HepG2 (cell line): ENCODE measurements at regions not wholly inside any gene's neighbourhood (a gene's known extent, or its start where the extent isn't known, plus 50 kb on each side); places are given as distances from the start of the nearest gene placed in this dataset.

Experiments used
- ATAC-seq: fragments of 200-7000 bp; cut with Tn5 transposase; 3 replicates; pipeline ENCODE4 v1.9.1; 2020; ENCODE audit warnings: mild to moderate bottlenecking, moderate library complexity
- BruUV-seq: library from RNA; stranded (reverse); fragments of 400-500 nt; replicated peaks from 2 replicates; lab custom pipeline; 2021; lab: Mats Ljungman, UMichigan
- CTCF ChIA-PET: fragments of 300-600 bp; formaldehyde crosslinking; extraction: SDS; loops from one replicate; lab custom pipeline; 2021; ENCODE audit warnings: low total read pairs, inconsistent platforms, low intra/inter-chr PET ratio; lab: Yijun Ruan, JAX
- POLR2A ChIA-PET: fragments of 350-600 bp; sonication (Branson Sonifier 250); formaldehyde crosslinking; loops from one replicate; lab custom pipeline; 2020; ENCODE audit warnings: antibody characterized with exemption, inconsistent platforms; lab: Yijun Ruan, JAX
- DNase-seq: peaks from one replicate; pipeline ENCODE4 v3.0.0-alpha.2; 2015; ENCODE audit warnings: low spot score
- FAIRE-seq: peaks from 3 replicates; lab custom pipeline; 2011; peaks lifted over from hg19 to GRCh38; lab: Jason Lieb, UNC
- H2AFZ ChIP-seq: one replicate; pipeline ENCODE4 v1.6.1; 2011; ENCODE audit warnings: low read length, inconsistent platforms
- H3K27ac ChIP-seq: fragments of 300-600 bp; 3 replicates; pipeline ENCODE4 v1.8.0; 2011; ENCODE audit warnings: mixed run types, mild to moderate bottlenecking, mixed read lengths, low read length, inconsistent platforms; ENCODE audit not compliant: insufficient read depth; ENCODE audit errors: extremely low read length
- H3K27me3 ChIP-seq, 2 experiments: fragments of 200-600 bp in 1 of 2; 2 replicates in 1 of 2; 3 replicates in 1 of 2; pipeline versions ENCODE4 v1.6.0 to v1.8.0; 2011; ENCODE audit warnings: low read length in 2 of 2, mild to moderate bottlenecking in 2 of 2, moderate library complexity in 2 of 2, inconsistent platforms in 1 of 2; ENCODE audit not compliant: insufficient read depth in 2 of 2, control insufficient read depth in 1 of 2
- H3K36me3 ChIP-seq, 2 experiments: fragments of 200-600 bp in 1 of 2; replicated peaks in 1 of 2; 2 replicates in 1 of 2; 3 replicates in 1 of 2; pipeline versions ENCODE4 v1.5.1 to v1.8.0; 2011; ENCODE audit warnings: low read length in 2 of 2, inconsistent platforms in 1 of 2; ENCODE audit not compliant: insufficient read depth in 2 of 2, control insufficient read depth in 1 of 2
- H3K4me1 ChIP-seq: 2 replicates; pipeline ENCODE4 v1.5.1; 2012; ENCODE audit warnings: low read length, inconsistent platforms; ENCODE audit not compliant: insufficient read depth
- H3K4me2 ChIP-seq: 2 replicates; pipeline ENCODE4 v1.6.0; 2011; ENCODE audit warnings: low read depth, low read length, inconsistent platforms
- H3K4me3 ChIP-seq, 3 experiments: fragments of 200-600 bp in 1 of 3; sonication (generic), shearing (Covaris generic) in 1 of 3; replicated peaks in 1 of 3; 2 replicates each; pipeline ENCODE4 v1.5.1; 2011 to 2016; ENCODE audit warnings: low read length in 3 of 3, inconsistent platforms in 2 of 3, low read depth in 2 of 3, mild to moderate bottlenecking in 2 of 3, control low read depth in 1 of 3, mixed read lengths in 1 of 3; ENCODE audit not compliant: insufficient read depth in 1 of 3
- H3K79me2 ChIP-seq: one replicate; pipeline ENCODE4 v1.6.1; 2011; ENCODE audit warnings: low read length, inconsistent platforms; ENCODE audit not compliant: insufficient read depth
- H3K9ac ChIP-seq: 2 replicates; pipeline ENCODE4 v1.6.0; 2011; ENCODE audit warnings: mild to moderate bottlenecking, low read depth, low read length, inconsistent platforms; ENCODE audit not compliant: insufficient read depth
- H3K9me3 ChIP-seq: 2 replicates; pipeline ENCODE4 v1.5.1; 2012; ENCODE audit warnings: mild to moderate bottlenecking, low read length
- H4K20me1 ChIP-seq: 2 replicates; pipeline ENCODE4 v1.6.0; 2011; ENCODE audit warnings: inconsistent platforms, mild to moderate bottlenecking, low read length, moderate library complexity; ENCODE audit not compliant: insufficient read depth
- ARNT ChIP-seq: fragments of 450-650 bp; IDR thresholded peaks from 2 replicates; pipeline ENCODE4 v1.6.1; 2017
- FOXO1 ChIP-seq: sonication (generic); formaldehyde crosslinking; IDR thresholded peaks from 2 replicates; pipeline ENCODE4 v1.4.0; 2020; ENCODE audit warnings: missing genetic modification reagents
- GMEB1 ChIP-seq: sonication (generic); formaldehyde crosslinking; IDR thresholded peaks from 2 replicates; pipeline ENCODE4 v1.5.1; 2020; ENCODE audit warnings: missing genetic modification reagents, mild to moderate bottlenecking, borderline replicate concordance
- IKZF1 ChIP-seq: fragments of 450-650 bp; IDR thresholded peaks from 2 replicates; pipeline ENCODE4 v1.7.1; 2016
- KLF15 ChIP-seq: sonication (generic); formaldehyde crosslinking; IDR thresholded peaks from 2 replicates; pipeline ENCODE4 v1.8.1; 2023; ENCODE audit warnings: borderline replicate concordance, mild to moderate bottlenecking, inconsistent platforms, missing genetic modification reagents, mixed read lengths
- NR0B2 ChIP-seq: sonication (generic); formaldehyde crosslinking; IDR thresholded peaks from 2 replicates; pipeline ENCODE4 v1.4.0; 2020; ENCODE audit warnings: mild to moderate bottlenecking, missing genetic modification reagents
- REL ChIP-seq: sonication (generic); formaldehyde crosslinking; conservative IDR thresholded peaks from 2 replicates; pipeline ENCODE4 v1.8.0; 2022; ENCODE audit warnings: mild to moderate bottlenecking, missing genetic modification reagents, moderate library complexity
- SALL2 ChIP-seq: sonication (generic); formaldehyde crosslinking; IDR thresholded peaks from 2 replicates; pipeline ENCODE4 v1.8.1; 2023; ENCODE audit warnings: mild to moderate bottlenecking, missing genetic modification reagents, inconsistent platforms
- SPEN ChIP-seq: sonication (generic); formaldehyde crosslinking; IDR thresholded peaks from 2 replicates; pipeline ENCODE4 v1.5.1; 2020; ENCODE audit warnings: low read depth, mild to moderate bottlenecking, missing genetic modification reagents
- ZNF710 ChIP-seq: sonication (generic); formaldehyde crosslinking; IDR thresholded peaks from 2 replicates; pipeline ENCODE4 v1.5.0; 2020; ENCODE audit warnings: mild to moderate bottlenecking, missing genetic modification reagents, borderline replicate concordance
- ZNF773 ChIP-seq: sonication (generic); formaldehyde crosslinking; IDR thresholded peaks from 2 replicates; pipeline ENCODE4 v1.4.0; 2020; ENCODE audit warnings: missing genetic modification reagents, borderline replicate concordance
- WGBS: methylation state at CpG from one replicate; pipeline ENCODE4 v1.1.6; 2017; ENCODE audit warnings: low lambda C conversion rate; 5-methylcytosine and 5-hydroxymethylcytosine counted together
- in situ Hi-C: cut with HindIII; loops from 2 replicates; pipeline ENCODE4 v1.10.0; 2017; ENCODE audit warnings: low pct_unique_long_range_greater_than_20kb; ENCODE audit not compliant: extremely low pct_ligation_motif_present
- intact Hi-C: fragments of 100-400 bp; cut with micrococcal nuclease; formaldehyde crosslinking; loops from one replicate; pipeline ENCODE4 v1.10.0; 2022; ENCODE audit not compliant: unreplicated experiment
- TF ChIP-seq, protein P1 (sequence below): sonication (generic); formaldehyde crosslinking; IDR thresholded peaks from 2 replicates; pipeline ENCODE4 v1.4.0; 2020; ENCODE audit warnings: missing genetic modification reagents

DNA sequence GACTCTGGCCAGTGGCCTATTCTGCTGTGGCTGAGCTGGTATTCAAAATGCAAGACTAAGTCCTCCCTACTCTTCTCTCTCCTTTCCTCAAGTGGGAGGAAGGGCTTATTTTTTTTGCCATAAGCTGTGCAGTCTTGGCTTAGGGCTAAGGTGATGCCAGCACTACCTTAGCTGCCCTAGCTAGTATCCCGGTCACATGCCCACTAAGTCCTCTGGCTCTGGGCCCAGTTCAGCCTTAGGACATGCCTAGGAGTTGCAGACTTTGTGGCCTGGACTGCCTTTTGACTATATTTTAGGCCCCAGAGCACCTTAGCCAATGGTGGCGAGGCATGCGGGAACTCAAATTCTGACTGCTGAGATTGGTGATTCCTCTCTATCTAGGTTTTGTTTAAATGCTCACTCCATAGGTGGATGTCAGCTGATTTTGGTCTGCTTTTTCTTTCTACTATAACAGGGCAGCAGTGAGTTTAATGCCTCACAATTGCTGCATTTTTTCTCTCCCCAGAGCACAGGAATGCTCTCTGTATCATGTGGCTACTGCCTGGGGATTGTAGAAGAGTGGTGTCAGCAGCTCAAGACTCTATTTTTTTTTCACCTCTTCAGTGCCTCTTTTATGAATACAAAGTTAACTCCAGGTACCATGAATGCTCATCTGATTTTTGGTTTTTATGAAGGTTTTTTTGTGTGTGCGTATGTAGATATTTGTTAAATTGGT, 472.9 kb upstream of the GRID2 start:
- H3K27me3 ChIP-seq: no peaks in the 10 kb centered on the region
- no peak for DNase-seq
- no peaks in the 10 kb centered on the region for H3K4me1 ChIP-seq
- H2AFZ ChIP-seq: no peak overlapping the region
- no peak for FAIRE-seq
- POLR2A ChIA-PET: no interaction called here
- peaks cover 59% of the 10 kb centered on the region for H3K9me3 ChIP-seq
- no peaks in the 10 kb centered on the region for H3K36me3 ChIP-seq
- no peak overlapping the region for H3K4me2 ChIP-seq
- no peaks in the 10 kb centered on the region for H4K20me1 ChIP-seq
- in situ Hi-C loops: no loop called here
- no peak overlapping the region for H3K27ac ChIP-seq
- no peak for ATAC-seq
- H3K79me2 ChIP-seq: no peaks in the 10 kb centered on the region
- BruUV-seq: no TSS peak
- CTCF ChIA-PET: no interaction called here
- WGBS: 59% methylated on average over 4 of the region's 4 CpGs
- no peak overlapping the region for H3K4me3 ChIP-seq
- H3K9ac ChIP-seq: no peak overlapping the region
- intact Hi-C loops: no loop called here
- no peak for TF ChIP-seq REL (CRISPR knock-in tag)
- no peak for TF ChIP-seq FOXO1 (CRISPR knock-in tag)
- no peak for TF ChIP-seq KLF15
- no peak for TF ChIP-seq SPEN (CRISPR knock-in tag)
- no peak for TF ChIP-seq NR0B2 (CRISPR knock-in tag)
- TF ChIP-seq ZNF710 (CRISPR knock-in tag): no peak
- TF ChIP-seq ARNT: no peak
- TF ChIP-seq GMEB1 (CRISPR knock-in tag): no peak
- TF ChIP-seq IKZF1: no peak
- TF ChIP-seq ZNF773 (CRISPR knock-in tag): no peak
- TF ChIP-seq, protein P1, sequence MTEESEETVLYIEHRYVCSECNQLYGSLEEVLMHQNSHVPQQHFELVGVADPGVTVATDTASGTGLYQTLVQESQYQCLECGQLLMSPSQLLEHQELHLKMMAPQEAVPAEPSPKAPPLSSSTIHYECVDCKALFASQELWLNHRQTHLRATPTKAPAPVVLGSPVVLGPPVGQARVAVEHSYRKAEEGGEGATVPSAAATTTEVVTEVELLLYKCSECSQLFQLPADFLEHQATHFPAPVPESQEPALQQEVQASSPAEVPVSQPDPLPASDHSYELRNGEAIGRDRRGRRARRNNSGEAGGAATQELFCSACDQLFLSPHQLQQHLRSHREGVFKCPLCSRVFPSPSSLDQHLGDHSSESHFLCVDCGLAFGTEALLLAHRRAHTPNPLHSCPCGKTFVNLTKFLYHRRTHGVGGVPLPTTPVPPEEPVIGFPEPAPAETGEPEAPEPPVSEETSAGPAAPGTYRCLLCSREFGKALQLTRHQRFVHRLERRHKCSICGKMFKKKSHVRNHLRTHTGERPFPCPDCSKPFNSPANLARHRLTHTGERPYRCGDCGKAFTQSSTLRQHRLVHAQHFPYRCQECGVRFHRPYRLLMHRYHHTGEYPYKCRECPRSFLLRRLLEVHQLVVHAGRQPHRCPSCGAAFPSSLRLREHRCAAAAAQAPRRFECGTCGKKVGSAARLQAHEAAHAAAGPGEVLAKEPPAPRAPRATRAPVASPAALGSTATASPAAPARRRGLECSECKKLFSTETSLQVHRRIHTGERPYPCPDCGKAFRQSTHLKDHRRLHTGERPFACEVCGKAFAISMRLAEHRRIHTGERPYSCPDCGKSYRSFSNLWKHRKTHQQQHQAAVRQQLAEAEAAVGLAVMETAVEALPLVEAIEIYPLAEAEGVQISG: no peak
- no peak for TF ChIP-seq SALL2 (CRISPR knock-in tag)
- TF ChIP-seq, all 625 proteins: peak for 0
